K562 (cell line): ENCODE measurements at regions not wholly inside any gene's neighbourhood (a gene's known extent, or its start where the extent isn't known, plus 50 kb on each side); places are given as distances from the start of the nearest gene placed in this dataset.

Experiments
- ATAC-seq: fragments of 200-7000 bp; cut with Tn5 transposase; 3 replicates; pipeline ENCODE4 v1.9.1; 2020; ENCODE audit warnings: moderate library complexity
- BruUV-seq: library from RNA; stranded (reverse); fragments of 400-500 nt; replicated peaks from 2 replicates; lab custom pipeline; 2021; lab: Mats Ljungman, UMichigan
- CTCF ChIA-PET: fragments of 300-600 bp; formaldehyde crosslinking; extraction: SDS; loops from one replicate; lab custom pipeline; 2021; ENCODE audit warnings: low intra/inter-chr PET ratio; lab: Yijun Ruan, JAX
- POLR2A ChIA-PET: fragments of 300-600, 350-650 bp; sonication (Branson Sonifier 250); formaldehyde crosslinking; extraction: SDS; loops from one replicate; lab custom pipeline; 2021; ENCODE audit warnings: antibody characterized with exemption, inconsistent platforms; lab: Yijun Ruan, JAX
- DNase-seq, 4 experiments: peaks; one replicate each; pipeline versions ENCODE4 v3.0.0 to v3.0.0-alpha.2; 2011 to 2018; ENCODE audit warnings: low spot score in 3 of 4, mixed read lengths in 3 of 4; ENCODE audit errors: extremely low read depth in 1 of 4
- FAIRE-seq: peaks from 2 replicates; lab custom pipeline; 2011; peaks lifted over from hg19 to GRCh38; lab: Jason Lieb, UNC
- H2AFZ ChIP-seq: 2 replicates; pipeline ENCODE4 v1.6.0; 2011; ENCODE audit warnings: low read depth, low read length, control low read depth, inconsistent platforms
- H3K27ac ChIP-seq: fragments of 200-600 bp; 3 replicates; pipeline ENCODE4 v1.8.0; 2011; ENCODE audit warnings: low read depth, mild to moderate bottlenecking, control low read depth, inconsistent platforms, low read length, moderate library complexity, mixed read lengths; ENCODE audit errors: extremely low read depth
- H3K27me3 ChIP-seq, 2 experiments: fragments of 300-600 bp in 1 of 2; 2 replicates in 1 of 2; 3 replicates in 1 of 2; pipeline versions ENCODE4 v1.6.0 to v1.8.0; 2011; ENCODE audit warnings: inconsistent platforms in 2 of 2, low read length in 2 of 2, mild to moderate bottlenecking in 1 of 2, mixed read lengths in 1 of 2, moderate library complexity in 1 of 2; ENCODE audit not compliant: control insufficient read depth in 2 of 2, insufficient read depth in 2 of 2
- H3K36me3 ChIP-seq: fragments of 300-600 bp; 3 replicates; pipeline ENCODE4 v1.8.0; 2011; ENCODE audit warnings: mild to moderate bottlenecking, low read length, inconsistent platforms; ENCODE audit not compliant: control insufficient read depth, insufficient read depth
- H3K4me1 ChIP-seq, 2 experiments: fragments of 200-600 bp in 1 of 2; replicated peaks in 1 of 2; 2 replicates in 1 of 2; 3 replicates in 1 of 2; pipeline versions ENCODE4 v1.5.1 to v1.8.0; 2011; ENCODE audit warnings: inconsistent platforms in 2 of 2, low read length in 2 of 2, mild to moderate bottlenecking in 1 of 2, mixed read lengths in 1 of 2, moderate library complexity in 1 of 2; ENCODE audit not compliant: control insufficient read depth in 2 of 2, insufficient read depth in 2 of 2
- H3K4me2 ChIP-seq: 2 replicates; pipeline ENCODE4 v1.6.1; 2011; ENCODE audit warnings: low read length, control low read depth, inconsistent platforms, mixed read lengths; ENCODE audit not compliant: insufficient read depth
- H3K4me3 ChIP-seq: fragments of 200-600 bp; sonication (generic), shearing (Covaris generic); 2 replicates; pipeline ENCODE4 v1.5.1; 2016; ENCODE audit warnings: control low read depth, inconsistent platforms
- H3K79me2 ChIP-seq: fragments of 200-600 bp; 3 replicates; pipeline ENCODE4 v1.8.0; 2011; ENCODE audit warnings: low read length, inconsistent platforms; ENCODE audit not compliant: control insufficient read depth, insufficient read depth
- H3K9ac ChIP-seq, 2 experiments: 2 replicates each; pipeline versions ENCODE4 v1.6.0 to v1.6.1; 2011; ENCODE audit warnings: low read depth in 2 of 2, low read length in 2 of 2, control low read depth in 1 of 2, inconsistent platforms in 1 of 2, mild to moderate bottlenecking in 1 of 2, mixed read lengths in 1 of 2; ENCODE audit not compliant: insufficient read depth in 1 of 2
- H3K9me1 ChIP-seq: one replicate; pipeline ENCODE4 v1.6.0; 2011; ENCODE audit warnings: inconsistent platforms, mild to moderate bottlenecking, low read length, moderate library complexity; ENCODE audit not compliant: control insufficient read depth, insufficient read depth
- H3K9me3 ChIP-seq: replicated peaks from 2 replicates; pipeline ENCODE4 v1.5.1; 2011; ENCODE audit warnings: low read depth, low read length, inconsistent platforms; ENCODE audit not compliant: control insufficient read depth, insufficient read depth
- H4K20me1 ChIP-seq: replicated peaks from 2 replicates; pipeline ENCODE4 v1.6.1; 2011; ENCODE audit warnings: low read length, inconsistent platforms, mixed read lengths; ENCODE audit not compliant: control insufficient read depth, insufficient read depth
- ESRRA ChIP-seq: fragments of 450-650 bp; IDR thresholded peaks from 2 replicates; pipeline ENCODE4 v1.6.1; 2014; ENCODE audit warnings: low read depth, mild to moderate bottlenecking, moderate library complexity, borderline replicate concordance
- JUND ChIP-seq, 2 experiments: IDR thresholded peaks; 2 replicates in 1 of 2; 3 replicates in 1 of 2; pipeline ENCODE4 v1.6.1; 2011; ENCODE audit warnings: borderline replicate concordance in 2 of 2, low read depth in 2 of 2, low read length in 2 of 2, improper control_type of control experiment in 1 of 2, missing biosample characterization in 1 of 2, missing genetic modification characterization in 1 of 2, missing genetic modification reagents in 1 of 2
- KAT8 ChIP-seq: fragments of 450-650 bp; IDR thresholded peaks from 2 replicates; pipeline ENCODE4 v1.6.1; 2016; ENCODE audit warnings: low read depth, mild to moderate bottlenecking
- WGBS: fragments of 100-300 bp; shearing (Covaris generic); methylation state at CpG from one replicate; pipeline ENCODE4 v1.1.6; 2016; ENCODE audit warnings: low coverage, mixed read lengths; ENCODE audit not compliant: insufficient coverage; ENCODE audit errors: missing lambda C conversion rate; 5-methylcytosine and 5-hydroxymethylcytosine counted together
- in situ Hi-C: fragments of 300-500 bp; cut with MboI; formaldehyde crosslinking; loops from 4 replicates; pipeline ENCODE4 v1.15.0; 2018; ENCODE audit warnings: inconsistent platforms, mixed read lengths
- intact Hi-C: fragments of 100-400 bp; cut with micrococcal nuclease; formaldehyde crosslinking; loops from 2 replicates; pipeline ENCODE4 v1.14.2; 2022
- TF ChIP-seq, protein P1 (sequence below), 2 experiments: fragments of 450-650 bp in 1 of 2; sonication (generic) in 1 of 2; formaldehyde crosslinking in 1 of 2; IDR thresholded peaks in 1 of 2; conservative IDR thresholded peaks in 1 of 2; 2 replicates each; pipeline versions ENCODE4 v1.6.1 to v1.8.1; 2016 to 2023; ENCODE audit warnings: mild to moderate bottlenecking in 2 of 2, moderate library complexity in 2 of 2, inconsistent platforms in 1 of 2, missing genetic modification reagents in 1 of 2

GRCh38 chr3:101128786-101129185, 135.6 kb upstream of the ABI3BP start:
- Histone ChIP-seq H3K9me1 (no peaks in the 10 kb centered on the region), H4K20me1 (no peaks in the 10 kb centered on the region), H3K27ac (no peak overlapping the region), H3K4me2 (no peak overlapping the region), H3K36me3 (no peaks in the 10 kb centered on the region), H2AFZ (no peak overlapping the region; the same call in 1 of the 2 replicates), H3K27me3 (no peaks in the 10 kb centered on the region), H3K79me2 (no peaks in the 10 kb centered on the region), H3K9ac (no peak overlapping the region), H3K9me3 (no peaks in the 10 kb centered on the region), H3K4me1 (no peaks in the 10 kb centered on the region; a peak in 1 of 5 replicates)
- CTCF ChIA-PET = no interaction called here
- intact Hi-C loops = no loop called here
- FAIRE-seq = no peak
- WGBS = 11% methylated on average over 7 of the region's 9 CpGs
- DNase-seq = no peak
- TF ChIP-seq, protein P1, sequence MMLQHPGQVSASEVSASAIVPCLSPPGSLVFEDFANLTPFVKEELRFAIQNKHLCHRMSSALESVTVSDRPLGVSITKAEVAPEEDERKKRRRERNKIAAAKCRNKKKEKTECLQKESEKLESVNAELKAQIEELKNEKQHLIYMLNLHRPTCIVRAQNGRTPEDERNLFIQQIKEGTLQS (IDR thresholded peaks at IDR 0.05) = peak; percentile 21; the same call in 1 of the 2 replicates
- TF ChIP-seq, protein P1 (CRISPR knock-in tag; conservative IDR thresholded peaks at IDR 0.05) = no peak
- TF ChIP-seq JUND (IDR thresholded peaks at IDR 0.05; ENCODE audit: borderline replicate concordance, low read depth, low read length) (peak; percentile 55; the same call in 1 of the 2 replicates), JUND (tag; IDR thresholded peaks at IDR 0.05; ENCODE audit: borderline replicate concordance, low read depth, low read length) (no peak), ESRRA (peak; percentile 32; the same call in 1 of the 2 replicates), KAT8 (no peak)
- TF ChIP-seq, all 486 proteins: peak for 3
- H3K4me3 ChIP-seq = no peak overlapping the region
- in situ Hi-C loops = no loop called here
- POLR2A ChIA-PET = no interaction called here
- BruUV-seq = no TSS peak
- no peak for ATAC-seq
